HG02981 (cell line): ENCODE measurements at regions not wholly inside any gene's neighbourhood (a gene's known extent, or its start where the extent isn't known, plus 50 kb on each side); places are given as distances from the start of the nearest gene placed in this dataset.

Experiments
- ATAC-seq: cut with Tn5 transposase; IDR thresholded peaks from one replicate; pipeline ENCODE4 v1.9.1; 2021; ENCODE audit warnings: mild to moderate bottlenecking, moderate library complexity; ENCODE audit not compliant: unreplicated experiment

DNA sequence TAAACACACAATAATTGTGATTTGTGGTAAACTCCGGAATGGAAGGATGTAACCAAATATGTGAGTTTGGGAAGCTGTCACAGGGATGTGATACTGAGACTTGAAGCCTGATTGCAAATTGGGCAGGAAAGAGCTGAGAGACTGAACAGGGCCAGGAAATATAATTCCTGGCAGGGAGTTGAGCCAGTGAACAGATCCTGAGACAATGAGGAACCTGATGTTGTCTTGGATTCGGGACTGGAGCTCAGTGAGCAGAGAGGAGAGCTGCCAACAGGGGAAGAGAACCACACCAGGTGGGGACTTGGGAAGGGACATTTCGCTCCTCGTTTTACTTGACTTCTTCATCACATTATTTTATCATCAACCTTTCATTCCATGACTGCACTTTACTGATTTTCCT lies 386.0 kb downstream of the TLL1 start:
- ATAC-seq = no peak

DNA sequence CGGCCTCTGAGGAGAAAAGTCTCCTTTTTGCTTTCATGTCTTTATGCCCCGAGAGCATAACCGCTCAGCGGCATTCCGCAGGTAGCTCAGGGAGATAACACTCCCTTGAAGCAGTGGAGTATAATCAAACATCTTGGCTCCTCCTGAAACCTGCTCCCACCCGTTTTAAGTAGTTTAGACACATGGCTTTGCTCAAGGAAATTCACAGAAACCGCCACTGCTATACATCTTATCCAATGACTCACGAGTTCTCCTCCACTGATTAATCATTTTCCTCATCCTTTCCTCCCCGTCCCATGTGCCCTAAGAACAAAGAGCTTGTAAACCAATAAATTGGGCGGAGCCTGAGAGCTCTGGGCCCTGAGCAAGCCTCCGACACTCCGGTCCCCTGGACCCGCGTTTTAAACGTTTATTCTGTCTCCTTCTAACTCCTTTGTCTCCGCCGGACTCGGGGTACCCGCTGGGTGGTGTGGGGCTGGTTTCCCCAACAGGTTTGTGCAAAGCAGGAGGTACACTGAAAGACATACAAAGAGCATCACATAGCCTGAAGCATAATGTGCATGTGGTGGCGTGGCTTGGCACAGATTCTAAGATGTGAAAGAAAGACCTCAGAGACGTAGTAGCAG lies 401.2 kb downstream of the TLL1 start:
- no peak for ATAC-seq

DNA sequence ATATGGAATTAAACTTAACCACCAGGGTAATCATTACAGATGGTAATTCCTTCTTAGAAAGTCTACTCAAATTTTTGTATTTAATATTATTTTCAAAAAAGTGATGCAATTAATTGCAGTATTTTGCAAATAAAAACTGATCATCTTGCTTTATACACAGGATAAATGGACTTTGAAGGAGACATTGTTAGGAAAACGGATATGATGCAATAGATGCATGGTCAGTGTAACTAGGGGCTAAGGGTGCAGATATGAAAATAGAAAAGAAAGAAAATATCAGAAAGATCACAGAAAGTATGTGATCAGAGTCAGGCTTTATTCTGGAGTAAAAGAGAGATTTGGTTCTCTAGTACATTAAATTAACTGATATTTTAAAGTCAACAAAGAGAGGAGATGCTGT lies 401.7 kb downstream of the TLL1 start:
- no peak for ATAC-seq

DNA sequence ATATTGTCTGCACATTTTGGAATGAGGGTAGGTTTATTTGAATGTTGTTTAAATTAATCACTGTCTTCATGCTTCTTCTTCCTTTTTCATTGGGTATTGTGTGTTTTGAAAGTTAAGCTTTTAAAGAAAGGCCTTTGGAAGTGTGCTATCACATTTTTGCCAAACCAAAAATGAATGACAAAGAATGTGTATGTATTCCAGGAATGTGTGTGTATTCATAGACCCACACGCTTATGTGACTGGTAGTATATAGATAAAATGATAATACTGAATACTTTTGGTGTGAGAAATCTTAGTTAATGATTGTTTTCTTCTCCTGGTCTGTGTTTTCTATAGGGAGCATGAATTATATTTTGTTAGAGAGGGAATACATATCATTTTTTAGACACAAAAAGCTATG lies 404.4 kb downstream of the TLL1 start:
- ATAC-seq = no peak

DNA sequence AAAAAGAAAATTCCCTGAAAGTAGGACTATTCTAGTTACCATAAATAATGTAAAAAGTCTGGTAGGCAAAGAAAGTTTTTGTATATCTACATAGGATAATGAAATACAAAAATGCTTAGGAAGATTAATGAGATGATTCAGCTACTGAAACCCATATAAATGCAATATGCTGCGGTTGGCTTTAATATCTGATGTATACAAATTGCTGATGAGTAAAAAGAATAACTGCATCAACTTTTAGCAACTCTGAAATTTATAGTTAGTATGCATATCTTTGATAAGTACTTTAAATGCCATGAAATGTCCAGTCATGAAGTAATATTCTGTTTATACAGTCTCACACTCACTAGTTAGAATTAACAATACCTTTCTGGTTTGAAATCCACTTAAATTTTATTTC lies 404.8 kb downstream of the TLL1 start:
- ATAC-seq = no peak

DNA sequence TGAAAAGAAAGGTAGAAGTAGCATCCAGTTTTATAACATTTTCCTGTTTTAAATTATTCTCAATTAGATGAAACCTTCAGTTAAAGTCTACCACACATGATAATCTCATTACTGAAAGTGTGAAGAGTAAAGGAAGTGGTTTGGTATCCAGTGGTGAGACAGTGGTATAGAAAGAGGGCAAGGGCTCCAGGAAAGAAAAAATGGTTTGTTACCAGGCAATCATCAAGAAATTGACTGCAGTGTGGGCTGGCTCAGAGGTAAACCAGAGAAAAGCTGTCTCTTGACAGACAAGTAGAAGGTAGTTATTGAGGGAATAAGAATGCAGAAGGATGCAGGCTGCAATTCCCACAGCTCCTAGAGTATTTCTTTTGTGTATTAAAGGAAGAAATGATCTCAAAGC lies 406.2 kb downstream of the TLL1 start:
- peak; percentile 45 for ATAC-seq

DNA sequence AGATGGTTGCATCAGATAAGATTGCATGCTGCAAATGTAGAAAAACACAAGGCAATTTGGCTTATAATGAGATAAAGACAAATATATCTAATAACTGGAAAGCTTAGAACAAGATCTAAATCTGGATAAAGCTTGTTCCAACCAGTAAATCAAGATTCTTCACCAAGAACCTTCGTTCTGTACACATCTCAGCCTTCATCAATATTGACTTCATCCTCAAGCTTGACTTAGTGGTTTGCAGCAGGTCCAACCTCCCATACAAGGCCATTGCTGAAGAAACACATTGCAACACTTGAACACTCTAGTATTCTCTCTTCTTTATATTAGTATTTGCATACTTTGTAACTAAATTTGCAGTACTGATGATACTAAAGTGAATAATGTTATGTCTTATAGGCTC lies 407.6 kb downstream of the TLL1 start:
- ATAC-seq = no peak

DNA sequence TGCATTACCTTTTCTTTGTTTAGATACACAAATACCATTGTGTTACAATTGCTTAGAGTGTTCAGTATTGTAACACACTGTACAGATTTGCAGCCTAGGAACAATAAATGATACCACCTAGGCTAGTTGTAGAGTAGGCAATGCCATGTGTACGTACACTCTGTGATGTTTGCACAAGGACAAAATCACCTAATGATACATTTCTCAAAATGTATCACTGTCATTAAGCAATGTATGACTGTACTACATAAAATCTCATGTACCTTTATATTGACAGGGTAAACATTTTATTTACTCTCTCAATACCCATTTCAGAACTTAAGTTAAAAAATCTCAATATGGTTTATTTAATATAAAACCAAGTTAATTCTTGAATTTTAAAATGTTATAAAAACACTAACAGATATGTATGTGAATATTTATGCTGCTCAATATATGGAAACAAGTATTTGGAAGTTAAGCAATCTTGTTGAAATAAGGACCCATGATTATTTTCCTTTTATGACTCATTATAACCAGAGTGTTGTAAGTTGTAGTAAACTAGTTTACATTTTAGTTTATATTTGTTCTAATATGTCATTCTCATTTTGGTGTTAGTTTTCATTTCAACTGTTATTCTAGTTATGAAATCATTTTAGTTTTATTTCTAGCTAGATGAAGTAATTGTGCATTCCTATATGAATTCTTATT lies 409.2 kb downstream of the TLL1 start:
- no peak for ATAC-seq

DNA sequence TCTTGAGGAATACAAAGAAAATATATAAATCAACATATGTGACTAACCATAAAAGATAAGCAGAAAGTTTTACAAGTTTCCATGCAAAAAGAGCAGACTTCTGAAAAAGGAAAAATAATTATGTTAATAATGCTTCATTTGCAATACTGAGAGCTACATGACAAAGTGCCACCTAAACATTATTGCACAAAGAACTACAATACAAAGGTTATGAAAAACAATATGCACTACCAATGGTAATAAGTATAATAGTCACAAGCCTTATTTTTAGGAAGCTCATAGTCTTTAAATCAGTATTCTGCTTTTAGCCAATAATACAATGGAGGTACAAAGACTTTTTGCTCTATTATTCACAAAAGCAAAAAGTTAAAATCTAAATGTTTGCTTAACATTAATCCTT lies 411.2 kb downstream of the TLL1 start:
- no peak for ATAC-seq

DNA sequence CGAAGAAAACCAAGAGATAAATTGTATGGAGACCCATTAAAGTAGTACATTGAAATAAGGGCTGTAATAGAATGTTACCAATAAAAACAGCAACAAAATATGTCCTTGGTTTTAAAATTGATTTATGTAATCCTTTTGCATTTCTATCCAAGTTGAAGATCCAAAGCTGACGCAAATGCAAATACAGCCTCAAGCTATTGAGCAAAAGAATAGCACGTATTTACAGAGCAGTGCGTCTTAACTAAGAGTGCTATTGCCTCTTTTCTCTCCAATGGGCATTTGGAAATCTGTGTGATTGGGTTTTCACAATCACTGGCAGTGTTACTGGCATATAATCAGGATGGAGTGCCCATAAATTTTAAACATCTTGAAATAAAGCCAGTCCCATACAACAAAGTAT lies 417.4 kb downstream of the TLL1 start:
- no peak for ATAC-seq

DNA sequence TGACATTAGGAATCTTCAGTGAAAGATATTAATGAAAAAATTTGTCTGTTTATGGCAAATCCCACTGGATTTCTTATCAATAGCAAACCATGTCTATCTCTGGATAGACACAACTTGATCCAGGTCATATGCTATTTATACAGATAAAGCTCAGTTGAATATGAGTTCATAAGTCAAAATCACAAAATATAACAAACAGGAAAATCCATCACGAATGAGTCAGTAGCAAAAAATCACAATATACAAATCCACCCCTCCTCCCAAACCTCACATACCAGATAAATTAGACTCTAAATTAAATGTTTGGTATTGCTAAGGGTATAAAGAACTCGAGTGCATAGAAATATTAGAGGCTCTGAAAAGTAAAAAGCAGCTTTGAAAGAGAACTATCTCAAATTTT lies 420.5 kb downstream of the TLL1 start:
- no peak for ATAC-seq

DNA sequence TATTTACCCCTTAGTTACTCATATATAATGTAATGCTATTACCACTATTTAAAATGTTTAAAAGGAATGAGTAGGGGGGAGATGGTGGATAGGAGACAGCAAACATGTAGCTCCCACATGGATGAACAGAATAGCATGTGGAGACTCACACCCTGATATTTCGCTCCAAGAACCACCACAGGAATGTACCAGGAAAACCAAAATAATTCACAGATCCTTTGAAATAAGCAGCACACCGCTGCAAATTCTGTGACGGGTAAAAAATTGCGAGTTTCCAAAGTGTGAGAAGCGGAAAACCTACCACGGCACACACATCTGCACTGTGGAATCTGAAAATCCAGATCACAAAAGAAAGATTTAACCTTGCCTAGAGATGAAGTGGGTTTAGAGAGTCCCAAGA lies 428.2 kb downstream of the TLL1 start:
- ATAC-seq = no peak

DNA sequence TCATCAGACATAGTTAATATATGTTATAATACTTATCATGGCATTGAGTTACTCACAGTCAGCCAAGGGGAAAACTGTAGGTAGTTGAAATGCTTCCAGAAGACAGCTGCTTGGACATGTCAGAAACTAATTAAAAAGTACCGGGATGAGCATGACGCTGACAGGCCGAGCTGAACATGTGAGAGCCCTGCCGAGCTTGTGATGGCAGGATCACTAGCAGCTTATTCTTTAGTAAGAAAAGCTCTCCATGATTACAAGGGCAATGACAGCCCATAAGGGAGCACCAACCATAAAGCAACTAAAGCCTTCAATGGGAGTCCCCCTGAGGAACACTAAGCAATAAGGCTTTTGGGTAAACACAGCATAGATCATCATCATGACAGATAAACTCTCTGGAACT lies 435.6 kb downstream of the TLL1 start:
- ATAC-seq = no peak

DNA sequence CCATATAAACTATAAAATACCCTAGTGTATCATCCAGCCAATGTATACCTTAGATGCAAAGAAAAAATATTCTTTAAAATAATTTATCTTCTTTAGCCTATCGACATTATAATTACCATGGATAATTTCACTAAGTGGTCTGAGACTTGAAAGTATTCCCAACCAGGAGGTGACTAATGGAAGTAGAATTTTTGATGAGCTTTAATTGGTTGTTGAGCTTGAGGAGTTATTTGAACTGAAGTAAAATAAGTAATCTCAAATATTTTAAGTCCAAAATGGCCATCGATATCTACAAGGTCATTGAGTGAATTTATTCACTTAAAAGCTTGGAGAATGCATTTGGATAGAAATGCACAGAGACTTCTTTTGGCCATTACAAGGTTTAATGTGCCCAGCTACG lies 436.2 kb downstream of the TLL1 start:
- ATAC-seq = no peak

DNA sequence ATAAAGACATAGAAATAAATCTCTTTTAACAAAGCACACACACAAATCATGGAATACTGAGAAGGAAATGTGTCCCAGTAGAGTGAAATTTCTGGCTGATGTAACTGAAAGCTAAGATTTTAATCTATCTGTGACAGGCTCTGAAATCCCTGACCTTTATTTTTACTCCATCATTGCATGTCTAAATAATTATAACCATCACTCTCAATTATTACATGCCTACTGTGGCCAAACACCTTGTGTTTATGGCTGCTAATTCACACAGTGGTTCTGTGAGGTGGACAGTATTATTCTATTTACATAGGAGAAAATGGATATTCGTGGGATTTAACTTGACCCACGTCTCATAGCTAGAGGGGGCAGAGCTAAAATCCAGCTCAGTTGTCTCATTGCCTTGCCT lies 438.1 kb downstream of the TLL1 start:
- ATAC-seq = no peak

DNA sequence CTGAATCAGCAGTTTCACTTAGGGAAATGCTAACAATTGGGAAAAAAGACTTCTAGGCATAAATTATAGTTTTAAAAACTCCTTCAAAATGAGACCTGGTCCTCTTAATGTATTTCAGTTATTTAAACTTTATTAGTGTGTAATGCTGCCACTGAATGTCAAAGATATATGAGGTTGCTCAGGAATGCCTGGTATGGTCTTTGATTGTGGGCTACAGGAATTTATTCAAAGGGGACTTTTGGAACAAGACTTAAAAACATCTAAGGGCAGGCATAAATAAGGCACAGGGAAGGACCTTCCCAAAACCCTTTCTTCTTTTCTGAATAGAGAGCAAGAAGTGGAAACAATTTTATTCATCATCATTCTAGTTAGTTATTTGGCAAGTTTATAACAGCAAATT lies 439.1 kb downstream of the TLL1 start:
- no peak for ATAC-seq

DNA sequence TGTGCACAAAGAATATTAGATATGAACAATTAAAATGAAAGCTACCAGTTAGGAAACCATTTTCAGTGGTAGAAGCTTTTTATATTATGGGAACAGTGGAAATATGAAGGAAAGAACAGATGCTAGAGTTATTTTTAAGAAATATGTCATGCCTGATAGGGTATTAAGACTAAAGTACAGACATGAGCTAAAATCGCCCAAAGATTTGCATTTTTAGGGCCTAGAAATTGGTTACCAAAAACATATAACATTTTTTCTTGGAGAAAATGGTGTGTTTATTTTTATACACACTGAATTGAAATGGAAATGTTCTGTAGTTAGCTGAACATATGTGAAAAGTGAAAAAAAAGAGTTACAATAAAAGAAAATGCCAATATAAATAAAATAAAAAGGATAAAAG lies 441.9 kb downstream of the TLL1 start:
- no peak for ATAC-seq

DNA sequence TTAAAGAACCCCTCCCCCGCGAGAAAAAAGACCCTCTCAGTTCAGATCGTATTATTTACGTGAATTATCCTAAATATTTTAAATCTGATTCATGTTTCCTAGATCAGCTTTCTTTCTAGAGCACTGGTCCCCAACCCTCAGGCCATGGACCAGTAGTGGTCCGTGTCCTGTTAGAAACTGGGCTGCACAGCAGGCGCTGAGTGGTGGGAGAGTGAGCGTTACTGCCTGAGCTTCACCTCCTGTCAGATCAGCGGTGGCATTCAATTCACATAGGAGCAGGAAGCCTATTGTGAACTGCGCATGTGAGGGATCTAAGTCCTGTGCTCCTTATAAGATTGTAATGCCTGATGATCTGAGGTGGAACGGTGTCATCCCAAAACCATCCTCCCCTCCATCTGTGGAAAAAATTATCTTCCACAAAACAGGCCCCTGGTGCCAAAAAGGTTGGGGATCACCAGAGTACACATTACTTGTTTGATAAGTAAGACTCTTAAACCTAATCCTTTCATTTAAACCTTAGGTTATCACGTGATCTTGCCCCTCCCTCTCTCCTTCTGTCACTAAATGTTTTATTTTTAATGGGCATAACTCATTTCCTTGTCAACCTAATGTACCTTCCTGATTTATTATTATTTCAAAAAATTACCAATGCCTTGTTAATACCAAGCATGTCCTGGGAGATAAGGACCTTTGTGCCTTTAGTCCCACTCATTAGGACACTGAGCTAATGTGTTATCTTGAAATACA lies 442.9 kb downstream of the TLL1 start:
- ATAC-seq = no peak

DNA sequence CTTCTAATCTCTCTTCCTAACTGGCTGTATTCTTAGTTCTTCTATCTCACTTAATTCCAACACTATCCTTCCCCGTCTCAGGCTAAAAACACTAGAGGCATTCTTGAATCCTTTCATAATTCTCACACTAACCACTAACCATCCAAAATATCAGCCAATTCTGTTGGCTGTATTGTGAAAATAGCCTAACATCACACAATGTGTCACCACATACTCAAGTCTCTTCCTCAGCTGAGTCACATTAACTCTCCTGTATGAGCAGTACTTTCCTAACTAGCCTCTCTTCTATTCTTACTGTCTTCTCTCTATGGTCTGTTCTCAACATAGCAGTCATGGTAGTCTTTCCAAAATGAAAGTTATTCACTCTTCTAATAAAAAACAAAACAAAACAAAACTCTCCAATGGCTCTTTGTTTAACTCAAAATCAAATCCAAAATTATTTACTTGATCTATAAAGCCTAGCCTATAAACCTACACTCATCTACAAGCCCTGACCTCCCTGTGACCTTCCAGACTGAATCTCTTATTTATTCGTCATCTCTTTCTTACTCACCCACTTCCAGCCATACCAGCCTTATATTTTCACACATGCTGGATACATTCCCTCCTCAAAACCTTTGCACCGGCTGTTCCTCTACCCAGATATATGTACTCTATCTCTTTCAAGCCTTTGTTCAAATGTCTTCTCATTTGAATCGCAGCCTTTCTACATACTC lies 445.9 kb downstream of the TLL1 start:
- ATAC-seq = no peak

DNA sequence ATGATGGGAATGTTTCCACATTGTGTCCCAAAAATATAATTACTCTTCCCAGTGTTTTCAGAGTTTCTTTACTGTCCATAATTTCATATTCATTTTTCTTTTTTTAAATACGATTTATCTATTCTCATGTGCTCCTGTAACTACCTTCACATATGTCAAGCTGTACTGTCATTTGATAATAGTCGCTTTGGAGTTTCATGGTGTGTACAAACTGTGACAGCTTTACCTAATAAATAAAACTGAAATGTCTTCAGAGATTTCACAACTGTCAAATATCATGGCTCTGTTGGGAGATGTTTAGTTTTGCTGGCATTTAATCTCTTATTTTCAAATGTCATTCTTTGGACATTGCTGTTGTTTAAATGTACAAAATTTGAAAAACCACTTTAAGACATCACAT lies 450.2 kb downstream of the TLL1 start:
- ATAC-seq = no peak

DNA sequence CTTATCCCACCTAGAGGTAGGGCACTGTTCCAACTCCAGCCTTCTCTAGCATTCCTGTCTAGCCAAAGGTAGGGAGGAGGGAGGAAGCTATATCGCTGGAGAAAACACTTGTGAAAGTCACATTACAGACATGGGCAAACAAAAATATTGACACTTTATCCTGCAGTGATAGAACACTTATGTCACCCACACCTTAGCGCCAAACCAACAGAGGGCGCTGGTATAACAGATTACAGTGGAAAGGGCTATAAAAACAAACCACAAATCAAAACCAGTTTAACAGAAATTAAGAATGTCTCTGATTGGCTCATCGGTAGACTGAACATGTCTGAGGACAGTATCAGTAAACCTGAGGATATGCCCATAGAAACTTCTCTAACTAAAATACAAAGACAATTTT lies 451.3 kb downstream of the TLL1 start:
- ATAC-seq = no peak
